LNCAP (cell line): ENCODE measurements at regions not wholly inside any gene's neighbourhood (a gene's known extent, or its start where the extent isn't known, plus 50 kb on each side); places are given as distances from the start of the nearest gene placed in this dataset.

ENCODE experiments used
- CTCF ChIP-seq: fragments of 450-650 bp; IDR thresholded peaks from 2 replicates; pipeline ENCODE4 v1.5.1; 2017; ENCODE audit warnings: mild to moderate bottlenecking

- TF ChIP-seq CTCF: no peak
Observed at GRCh38 chr15:85947021-85947420, 132.7 kb upstream of the AGBL1 start.

DNA sequence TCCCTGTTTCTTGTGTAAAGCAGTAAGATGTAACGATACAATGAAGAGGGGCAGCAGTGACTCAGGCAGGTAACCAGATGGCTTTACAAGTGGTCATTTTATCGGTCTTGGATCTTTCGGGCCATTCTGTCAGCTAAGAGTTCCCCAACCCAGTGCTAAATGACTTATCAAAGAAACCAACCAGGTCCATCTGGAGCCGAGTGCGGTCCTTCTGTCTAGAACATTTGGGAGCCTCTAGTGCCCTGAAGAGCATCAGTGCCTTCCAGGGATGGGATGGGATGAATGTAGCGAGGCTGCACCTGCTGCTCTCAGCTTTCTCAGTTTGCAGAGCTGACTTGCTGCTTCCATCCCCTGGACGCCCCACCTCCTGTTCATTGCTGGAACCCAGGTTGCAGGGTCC lies 131.7 kb upstream of the AGBL1 start:
- TF ChIP-seq CTCF: no peak

DNA sequence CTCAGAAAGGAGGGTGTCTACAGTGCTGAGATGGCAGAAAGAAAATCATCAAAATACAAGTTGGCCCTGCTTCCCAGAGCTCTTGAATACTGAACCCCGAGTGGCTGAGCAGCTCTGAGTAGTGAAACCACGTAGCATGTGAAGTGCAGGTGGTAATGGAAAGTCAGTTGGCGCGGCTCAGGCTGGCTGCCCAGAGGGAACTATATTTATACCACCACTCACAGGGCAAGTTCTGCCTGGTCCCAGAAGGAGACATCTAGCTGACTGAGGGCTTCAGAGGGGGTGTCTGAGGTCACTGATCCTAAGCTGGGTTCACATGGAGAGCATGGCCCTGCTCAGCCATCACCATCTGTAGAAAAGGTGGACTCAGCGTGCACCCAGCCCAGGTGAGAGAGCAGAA lies 129.6 kb upstream of the AGBL1 start:
- no peak for TF ChIP-seq CTCF

DNA sequence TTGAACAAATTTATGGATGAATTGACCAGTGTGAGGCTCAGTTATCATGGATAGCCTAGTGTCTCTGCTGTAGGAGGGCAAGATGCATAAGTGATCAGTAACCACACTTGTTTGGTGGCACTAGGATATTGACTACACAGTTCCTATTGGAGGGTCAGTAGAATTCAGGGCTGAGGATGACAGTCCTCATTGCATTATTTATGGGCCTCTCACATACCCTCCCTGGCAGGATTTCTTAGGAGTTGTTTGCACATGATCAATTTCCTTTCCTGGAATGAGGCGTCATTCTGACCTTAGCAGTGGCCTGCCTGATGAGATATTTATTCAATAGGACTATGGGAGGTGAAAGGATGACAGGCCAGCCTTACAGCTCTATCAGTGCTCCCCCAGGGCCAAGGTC lies 125.1 kb upstream of the AGBL1 start:
- no peak for TF ChIP-seq CTCF

- TF ChIP-seq CTCF: no peak
Observed at GRCh38 chr15:85955501-85956391, 123.9 kb upstream of the AGBL1 start.

DNA sequence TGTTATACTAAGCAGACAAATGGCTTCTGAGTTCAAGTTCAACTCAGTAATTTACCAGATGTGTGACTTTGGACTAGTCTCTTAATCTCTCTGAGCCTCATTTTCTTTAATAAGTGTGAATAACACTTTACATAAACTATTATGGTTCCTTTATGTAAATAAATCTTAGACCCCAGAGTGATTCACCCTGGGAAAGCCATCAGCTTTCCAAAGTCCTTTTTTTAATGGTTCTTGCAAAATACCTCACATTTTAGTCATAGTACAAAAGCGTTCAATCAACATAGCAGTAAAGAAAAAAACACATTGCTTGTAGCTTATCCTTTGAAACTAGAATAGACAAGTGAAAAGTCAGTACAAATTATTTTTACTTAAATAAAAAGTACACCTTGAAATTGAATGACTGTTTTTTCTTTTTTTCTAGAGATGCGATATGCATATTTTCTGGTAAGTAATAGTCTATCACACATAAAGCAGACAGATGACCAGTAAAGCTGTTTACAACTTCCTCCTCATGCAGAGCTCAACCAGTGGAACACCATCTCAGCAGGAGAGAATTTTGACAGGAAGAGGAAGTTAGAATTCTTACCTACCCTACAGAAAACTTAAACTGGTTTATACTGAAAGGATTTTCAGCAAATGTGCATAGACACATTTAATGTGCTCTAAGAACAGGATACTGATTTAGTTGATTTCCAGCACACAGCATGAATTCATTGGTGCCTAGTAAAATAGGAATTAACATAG lies 123.0 kb upstream of the AGBL1 start:
- TF ChIP-seq CTCF: no peak

DNA sequence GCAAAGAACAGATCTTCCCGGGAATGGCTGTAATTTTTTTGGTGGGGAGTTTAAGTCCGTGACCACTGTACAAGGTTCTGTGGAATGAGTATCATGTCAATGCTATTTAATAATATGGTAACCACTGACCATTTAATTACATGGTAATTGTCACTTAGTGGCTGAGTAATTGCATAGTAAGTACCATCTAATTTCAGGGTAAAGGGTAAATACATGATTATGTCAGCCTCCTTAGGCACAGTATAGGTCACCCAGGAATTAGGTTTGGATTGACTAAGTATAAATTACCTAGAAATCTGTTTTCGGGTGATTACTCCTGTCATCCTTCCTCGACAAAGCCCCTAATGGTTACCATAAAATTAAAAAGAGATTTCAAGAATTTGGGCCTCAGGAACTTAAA lies 120.1 kb upstream of the AGBL1 start:
- no peak for TF ChIP-seq CTCF
